ENCODE measurements at regions not wholly inside any gene's neighbourhood (a gene's known extent, or its start where the extent isn't known, plus 50 kb on each side); places are given as distances from the start of the nearest gene placed in this dataset.

DNA sequence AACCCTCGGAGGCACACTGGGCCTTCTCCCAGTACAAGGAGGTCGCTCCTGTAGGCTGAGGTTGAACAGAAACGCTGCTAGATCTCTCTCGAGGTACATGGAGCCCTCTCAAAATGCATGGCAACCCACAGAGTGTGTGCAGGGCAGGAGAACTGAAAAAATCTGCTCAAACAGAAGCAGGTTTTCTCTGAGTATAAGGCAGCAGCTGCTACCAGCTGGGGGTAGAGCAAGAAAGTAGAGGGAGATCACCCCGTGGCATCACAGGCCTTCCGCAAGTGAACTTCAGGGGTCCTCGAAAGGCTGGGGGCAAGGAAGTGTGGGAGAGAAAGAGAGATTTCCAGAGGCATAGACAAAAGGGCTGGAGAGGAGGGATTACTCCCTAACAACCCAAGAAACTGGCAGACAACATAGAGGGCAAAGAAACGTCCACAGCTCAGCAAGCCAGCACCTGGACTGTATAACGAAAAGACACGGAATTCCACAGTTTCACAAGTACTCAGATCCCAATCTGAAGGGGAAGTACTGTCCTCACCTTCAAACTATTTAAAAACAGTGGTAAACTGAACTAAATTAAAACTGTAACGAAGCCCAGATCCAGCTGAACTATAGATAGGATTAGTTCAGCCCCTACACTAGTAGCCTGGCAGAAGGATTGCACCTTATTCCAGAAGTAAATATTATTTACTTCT, 299.2 kb downstream of the IPMK start:
- H3K27ac ChIP-seq (ENCODE audit: low read depth, low read length), result no peak overlapping the region
- no peak overlapping the region for H3K4me3 ChIP-seq (ENCODE audit: low read length)
- DNase-seq (no peak), ATAC-seq (no peak)
- POLR2A ChIA-PET, result no interaction called here
- no peaks in the 10 kb centered on the region for H3K27me3 ChIP-seq (ENCODE audit: control insufficient read depth in 2 of 2, insufficient read depth in 2 of 2, low read length in 2 of 2)
- H3K4me1 ChIP-seq (ENCODE audit: control insufficient read depth in 2 of 2, insufficient read depth in 2 of 2, low read length in 2 of 2), result no peaks in the 10 kb centered on the region
- H3K9me3 ChIP-seq (ENCODE audit: control insufficient read depth in 2 of 3, low read length in 3 of 3), result no peaks in the 10 kb centered on the region
- CTCF ChIA-PET, result no interaction called here
- H3K4me3 Mint-ChIP-seq, result no peak overlapping the region
- intact Hi-C loops (cut with micrococcal nuclease), result no loop called here
- peaks cover 0 to 5% (median 4%) of the 10 kb centered on the region in 5 donors for H3K27me3 Mint-ChIP-seq
- H3K36me3 ChIP-seq (ENCODE audit: control insufficient read depth in 2 of 3, insufficient read depth in 3 of 3, low read length in 3 of 3), result no peaks in the 10 kb centered on the region
- H3K36me3 Mint-ChIP-seq, result no peaks in the 10 kb centered on the region
- H3K4me1 Mint-ChIP-seq, result no peaks in the 10 kb centered on the region
- H3K27ac Mint-ChIP-seq, result no peak overlapping the region
- peaks cover 0 to 15% (median 1%) of the 10 kb centered on the region in 11 donors for H3K9me3 Mint-ChIP-seq

DNA sequence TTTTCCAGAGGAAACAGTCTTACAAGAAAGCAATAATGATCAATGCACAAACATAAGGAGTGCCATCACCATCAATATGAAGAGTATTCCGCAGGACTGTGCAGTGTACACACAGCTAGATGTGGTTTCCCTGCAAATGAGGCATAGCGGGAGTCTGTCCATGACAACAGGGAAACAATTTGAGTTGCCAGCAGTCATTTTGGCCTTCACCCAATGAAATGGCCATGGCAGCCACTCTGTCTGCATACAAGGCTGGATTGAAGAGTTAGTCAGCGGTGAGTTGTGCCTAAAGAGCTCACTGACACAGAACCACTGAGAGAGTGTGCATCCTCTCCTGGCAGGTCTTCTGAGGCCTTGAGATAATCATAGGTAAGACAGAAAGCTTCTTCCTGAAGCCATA, 303.3 kb downstream of the IPMK start:
- ChIA-PET POLR2A (interaction anchor here (0.6 kb wide), 1 partner anchor 1327 kb away, joined by 3 read pairs; no protein-coding TSS in a partner anchor), CTCF (no interaction called here)
- Mint-ChIP-seq H3K36me3 (no peaks in the 10 kb centered on the region), H3K27me3 (peaks cover 0 to 5% (median 4%) of the 10 kb centered on the region in 5 donors), H3K4me1 (no peaks in the 10 kb centered on the region), H3K27ac (no peak overlapping the region), H3K4me3 (no peak overlapping the region), H3K9me3 (peaks cover 0 to 15% (median 0%) of the 10 kb centered on the region in 11 donors)
- H3K4me3 ChIP-seq (ENCODE audit: low read length), result no peak overlapping the region
- H3K27ac ChIP-seq (ENCODE audit: low read depth, low read length), result no peak overlapping the region
- intact Hi-C loops (cut with micrococcal nuclease), result no loop called here
- H3K27me3 ChIP-seq (ENCODE audit: control insufficient read depth in 2 of 2, insufficient read depth in 2 of 2, low read length in 2 of 2), result no peaks in the 10 kb centered on the region
- DNase-seq (no peak), ATAC-seq (no peak)
- no peaks in the 10 kb centered on the region for H3K4me1 ChIP-seq (ENCODE audit: control insufficient read depth in 2 of 2, insufficient read depth in 2 of 2, low read length in 2 of 2)
- H3K36me3 ChIP-seq (ENCODE audit: control insufficient read depth in 2 of 3, insufficient read depth in 3 of 3, low read length in 3 of 3), result no peaks in the 10 kb centered on the region
- no peaks in the 10 kb centered on the region for H3K9me3 ChIP-seq (ENCODE audit: control insufficient read depth in 2 of 3, low read length in 3 of 3)

DNA sequence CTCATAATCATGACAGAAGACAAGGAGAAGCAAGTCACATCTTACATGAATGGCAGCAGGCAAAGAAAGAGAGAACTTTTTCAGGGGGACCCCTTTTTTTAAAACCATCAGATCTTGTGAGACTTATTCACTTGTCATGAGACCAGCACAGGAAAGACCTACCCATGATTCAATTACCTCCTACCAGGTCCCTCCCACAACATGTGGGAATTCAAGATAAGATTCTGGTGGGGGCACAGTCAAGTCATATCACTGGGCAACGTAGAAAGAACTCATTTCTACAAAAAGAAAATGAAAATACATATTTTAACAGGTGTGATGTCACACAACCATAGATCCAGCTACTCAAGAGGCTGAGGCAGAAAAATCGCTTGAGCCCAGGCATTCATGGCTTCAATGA, 304.1 kb downstream of the IPMK start:
- Histone ChIP-seq H3K9me3 (ENCODE audit: control insufficient read depth in 2 of 3, low read length in 3 of 3) (no peaks in the 10 kb centered on the region), H3K4me3 (ENCODE audit: low read length) (no peak overlapping the region), H3K27me3 (ENCODE audit: control insufficient read depth in 2 of 2, insufficient read depth in 2 of 2, low read length in 2 of 2) (no peaks in the 10 kb centered on the region), H3K27ac (ENCODE audit: low read depth, low read length) (no peak overlapping the region), H3K36me3 (ENCODE audit: control insufficient read depth in 2 of 3, insufficient read depth in 3 of 3, low read length in 3 of 3) (no peaks in the 10 kb centered on the region), H3K4me1 (ENCODE audit: control insufficient read depth in 2 of 2, insufficient read depth in 2 of 2, low read length in 2 of 2) (no peaks in the 10 kb centered on the region)
- H3K4me1 Mint-ChIP-seq, result no peaks in the 10 kb centered on the region
- ChIA-PET POLR2A (no interaction called here), CTCF (no interaction called here)
- DNase-seq, result no peak
- H3K9me3 Mint-ChIP-seq, result peaks cover 0 to 15% (median 0%) of the 10 kb centered on the region in 11 donors
- peaks cover 0 to 5% (median 4%) of the 10 kb centered on the region in 5 donors for H3K27me3 Mint-ChIP-seq
- ATAC-seq, result no peak
- no peak overlapping the region for H3K4me3 Mint-ChIP-seq
- H3K27ac Mint-ChIP-seq, result no peak overlapping the region
- intact Hi-C loops (cut with micrococcal nuclease), result no loop called here
- H3K36me3 Mint-ChIP-seq, result no peaks in the 10 kb centered on the region

DNA sequence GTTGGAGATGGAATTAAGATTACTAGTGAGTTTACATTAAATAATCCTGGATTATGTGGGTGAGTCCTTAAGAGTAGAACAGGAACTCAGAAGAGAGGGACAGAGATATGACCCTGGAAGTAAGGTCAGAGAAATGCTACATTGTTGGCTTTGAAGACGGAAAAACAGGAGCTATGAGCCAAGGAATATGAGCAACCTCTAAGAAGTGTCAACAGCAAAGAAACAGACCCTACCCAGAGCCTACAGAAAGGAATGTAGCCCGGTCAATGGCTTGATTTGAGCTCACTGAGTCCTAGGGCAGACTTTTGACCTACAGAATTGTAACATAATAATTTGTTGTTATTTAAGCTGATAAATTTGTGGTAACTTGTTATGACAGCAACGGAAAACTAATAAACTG, 304.9 kb downstream of the IPMK start:
- H3K27me3 ChIP-seq (ENCODE audit: control insufficient read depth in 2 of 2, insufficient read depth in 2 of 2, low read length in 2 of 2), result no peaks in the 10 kb centered on the region
- intact Hi-C loops (cut with micrococcal nuclease), result no loop called here
- H3K4me3 ChIP-seq (ENCODE audit: low read length), result no peak overlapping the region
- DNase-seq (no peak), ATAC-seq (no peak)
- ChIA-PET CTCF (no interaction called here), POLR2A (no interaction called here)
- no peak overlapping the region for H3K27ac Mint-ChIP-seq
- no peaks in the 10 kb centered on the region for H3K36me3 ChIP-seq (ENCODE audit: control insufficient read depth in 2 of 3, insufficient read depth in 3 of 3, low read length in 3 of 3)
- H3K36me3 Mint-ChIP-seq, result no peaks in the 10 kb centered on the region
- no peaks in the 10 kb centered on the region for H3K9me3 ChIP-seq (ENCODE audit: control insufficient read depth in 2 of 3, low read length in 3 of 3)
- H3K4me1 Mint-ChIP-seq, result no peaks in the 10 kb centered on the region
- peaks cover 0 to 15% (median 2%) of the 10 kb centered on the region in 11 donors for H3K9me3 Mint-ChIP-seq
- no peaks in the 10 kb centered on the region for H3K4me1 ChIP-seq (ENCODE audit: control insufficient read depth in 2 of 2, insufficient read depth in 2 of 2, low read length in 2 of 2)
- no peak overlapping the region for H3K27ac ChIP-seq (ENCODE audit: low read depth, low read length)
- H3K27me3 Mint-ChIP-seq, result peaks cover 0 to 5% (median 4%) of the 10 kb centered on the region in 5 donors
- H3K4me3 Mint-ChIP-seq, result no peak overlapping the region

DNA sequence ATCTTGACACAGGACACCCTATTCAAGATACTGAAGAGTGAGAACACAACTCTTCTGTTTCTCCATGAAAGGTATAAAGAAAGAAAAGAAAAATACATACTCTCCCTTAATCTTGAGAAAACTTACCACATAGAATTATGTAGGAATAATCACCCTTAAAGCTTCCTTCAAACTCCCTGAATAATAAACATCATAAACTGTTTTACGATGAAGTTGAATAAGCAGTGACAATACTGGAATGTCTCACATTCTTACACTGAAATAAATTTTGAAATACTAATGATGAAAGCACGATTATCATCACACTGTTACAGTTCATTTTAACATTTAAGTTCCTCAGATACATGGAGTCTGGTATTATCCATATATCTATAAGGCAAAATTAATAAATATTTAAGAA, 306.2 kb downstream of the IPMK start:
- Histone ChIP-seq H3K9me3 (ENCODE audit: control insufficient read depth in 2 of 3, low read length in 3 of 3) (no peaks in the 10 kb centered on the region), H3K27me3 (ENCODE audit: control insufficient read depth in 2 of 2, insufficient read depth in 2 of 2, low read length in 2 of 2) (no peaks in the 10 kb centered on the region), H3K4me3 (ENCODE audit: low read length) (no peak overlapping the region), H3K36me3 (ENCODE audit: control insufficient read depth in 2 of 3, insufficient read depth in 3 of 3, low read length in 3 of 3) (no peaks in the 10 kb centered on the region), H3K27ac (ENCODE audit: low read depth, low read length) (no peak overlapping the region), H3K4me1 (ENCODE audit: control insufficient read depth in 2 of 2, insufficient read depth in 2 of 2, low read length in 2 of 2) (no peaks in the 10 kb centered on the region)
- peaks cover 0 to 5% (median 4%) of the 10 kb centered on the region in 5 donors for H3K27me3 Mint-ChIP-seq
- ATAC-seq (no peak), DNase-seq (no peak)
- no peak overlapping the region for H3K4me3 Mint-ChIP-seq
- no peaks in the 10 kb centered on the region for H3K4me1 Mint-ChIP-seq
- POLR2A ChIA-PET, result no interaction called here
- no peaks in the 10 kb centered on the region for H3K36me3 Mint-ChIP-seq
- intact Hi-C loops (cut with micrococcal nuclease), result no loop called here
- H3K27ac Mint-ChIP-seq, result no peak overlapping the region
- peaks cover 0 to 10% (median under 1%) of the 10 kb centered on the region in 11 donors for H3K9me3 Mint-ChIP-seq
- CTCF ChIA-PET, result no interaction called here

DNA sequence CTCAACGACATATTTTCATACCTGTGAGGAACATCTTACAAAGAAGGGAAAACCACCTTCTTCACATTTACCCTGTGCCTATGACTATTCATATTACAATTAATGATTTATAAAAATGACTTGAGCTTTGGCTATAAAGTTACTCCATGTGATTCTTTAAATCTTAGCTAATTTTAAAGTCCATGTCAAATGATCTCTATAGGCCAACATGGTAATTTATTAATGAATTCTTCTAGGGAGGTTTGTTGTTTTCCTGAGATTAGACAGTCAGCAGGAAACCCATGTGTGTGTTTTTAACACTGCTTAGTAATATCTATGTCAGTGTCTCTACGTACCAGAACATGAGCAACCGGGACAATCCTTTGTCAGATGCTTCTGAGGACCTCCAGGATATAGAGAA, 307.3 kb downstream of the IPMK start:
- Mint-ChIP-seq H3K36me3 (no peaks in the 10 kb centered on the region), H3K27ac (no peak overlapping the region)
- CTCF ChIA-PET, result no interaction called here

DNA sequence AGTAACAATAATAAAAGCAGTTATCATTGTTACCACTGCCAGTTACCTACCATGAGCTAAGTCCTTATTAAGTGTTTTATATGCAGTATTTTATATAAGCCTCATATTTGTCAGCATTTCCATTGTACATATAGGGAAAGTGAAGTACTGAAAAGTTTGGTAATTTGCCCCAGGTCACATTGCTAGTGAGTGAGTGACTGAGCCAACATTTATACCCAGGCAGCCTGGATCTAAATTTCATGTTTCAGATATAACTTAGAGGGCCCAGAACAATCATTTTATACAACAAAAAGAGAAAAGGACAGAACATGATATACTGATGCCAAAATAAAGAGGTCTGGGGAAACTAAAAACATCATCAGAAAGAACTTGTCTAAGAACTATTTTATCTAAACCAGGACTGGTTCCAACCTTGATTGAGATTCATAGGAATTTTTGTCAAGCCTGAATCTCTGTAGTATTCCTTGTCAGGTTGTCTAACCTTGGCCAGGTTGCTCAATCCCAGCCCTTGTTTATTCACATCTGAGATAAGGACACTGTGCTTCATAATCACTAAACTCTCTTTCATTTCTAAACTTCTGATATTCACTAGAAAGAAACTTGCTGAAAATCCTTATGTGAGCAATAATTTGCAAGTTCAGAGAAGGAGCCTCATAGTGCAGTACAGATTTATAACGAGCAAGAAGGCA, 308.2 kb downstream of the IPMK start:
- Histone ChIP-seq H3K4me1 (ENCODE audit: control insufficient read depth in 2 of 2, insufficient read depth in 2 of 2, low read length in 2 of 2) (no peaks in the 10 kb centered on the region), H3K27me3 (ENCODE audit: control insufficient read depth in 2 of 2, insufficient read depth in 2 of 2, low read length in 2 of 2) (no peaks in the 10 kb centered on the region), H3K4me3 (ENCODE audit: low read length) (no peak overlapping the region), H3K36me3 (ENCODE audit: control insufficient read depth in 2 of 3, insufficient read depth in 3 of 3, low read length in 3 of 3) (no peaks in the 10 kb centered on the region), H3K9me3 (ENCODE audit: control insufficient read depth in 2 of 3, low read length in 3 of 3) (no peaks in the 10 kb centered on the region), H3K27ac (ENCODE audit: low read depth, low read length) (no peak overlapping the region)
- intact Hi-C loops (cut with micrococcal nuclease), result no loop called here
- ATAC-seq, result no peak
- H3K36me3 Mint-ChIP-seq, result no peaks in the 10 kb centered on the region
- no peak overlapping the region for H3K4me3 Mint-ChIP-seq
- no peak for DNase-seq
- peaks cover 0 to 5% (median 0%) of the 10 kb centered on the region in 11 donors for H3K9me3 Mint-ChIP-seq
- CTCF ChIA-PET, result no interaction called here
- POLR2A ChIA-PET, result no interaction called here
- H3K4me1 Mint-ChIP-seq, result no peaks in the 10 kb centered on the region
- peaks cover 0 to 5% (median 4%) of the 10 kb centered on the region in 5 donors for H3K27me3 Mint-ChIP-seq
- H3K27ac Mint-ChIP-seq, result no peak overlapping the region

More for the DNA sequence above, 307.3 kb downstream of the IPMK start:
- Mint-ChIP-seq H3K9me3 (peaks cover 0 to 5% (median 0%) of the 10 kb centered on the region in 11 donors), H3K4me1 (no peaks in the 10 kb centered on the region), H3K4me3 (no peak overlapping the region), H3K27me3 (peaks cover 0 to 5% (median 4%) of the 10 kb centered on the region in 5 donors)
- ATAC-seq, result no peak
- Histone ChIP-seq H3K36me3 (ENCODE audit: control insufficient read depth in 2 of 3, insufficient read depth in 3 of 3, low read length in 3 of 3) (no peaks in the 10 kb centered on the region), H3K4me3 (ENCODE audit: low read length) (no peak overlapping the region), H3K27ac (ENCODE audit: low read depth, low read length) (no peak overlapping the region), H3K27me3 (ENCODE audit: control insufficient read depth in 2 of 2, insufficient read depth in 2 of 2, low read length in 2 of 2) (no peaks in the 10 kb centered on the region), H3K4me1 (ENCODE audit: control insufficient read depth in 2 of 2, insufficient read depth in 2 of 2, low read length in 2 of 2) (no peaks in the 10 kb centered on the region), H3K9me3 (ENCODE audit: control insufficient read depth in 2 of 3, low read length in 3 of 3) (no peaks in the 10 kb centered on the region)
- DNase-seq, result no peak
- POLR2A ChIA-PET, result no interaction called here
- intact Hi-C loops (cut with micrococcal nuclease), result no loop called here
